Inflammatory macrophage treated with lipopolysaccharide for 1 hour (primary cell): ENCODE measurements at regions not wholly inside any gene's neighbourhood (a gene's known extent, or its start where the extent isn't known, plus 50 kb on each side); places are given as distances from the start of the nearest gene placed in this dataset.
"Not testable (repeated sequence)": the region's sequence is repeated elsewhere in the genome, so short reads cannot be mapped to it uniquely, and the experiment has no call there.

Experiments used
- DNase-seq, 2 donors: peaks; one replicate each; pipeline ENCODE4 v3.0.0-alpha.2; 2020 to 2022

- no peak for DNase-seq
Measured at GRCh38 chr18:47669815-47670214, 260.6 kb downstream of the SMAD2 start.

GRCh38 chr18:47658498-47658897, 272.0 kb downstream of the SMAD2 start:
- no peak for DNase-seq

GRCh38 chr18:47654988-47655387, 275.5 kb downstream of the SMAD2 start:
- no peak for DNase-seq

DNA sequence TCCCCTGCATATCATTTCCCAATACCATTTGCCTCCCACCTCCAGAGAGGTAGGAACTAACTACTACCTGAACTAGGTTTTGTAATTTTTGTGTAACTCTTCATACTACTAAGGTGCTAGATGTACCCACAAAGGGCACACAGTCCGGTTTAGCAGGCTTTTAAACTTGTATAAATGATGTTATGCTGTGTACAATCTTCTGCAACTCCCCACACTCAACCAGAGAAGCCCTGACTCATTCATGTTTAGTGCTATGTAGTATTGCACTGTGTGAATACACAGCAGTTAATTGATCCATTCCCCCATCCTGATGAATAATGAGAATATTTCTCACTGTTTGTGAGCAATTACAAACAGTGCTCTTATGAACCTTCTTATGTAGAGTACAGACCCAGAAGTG, 285.6 kb downstream of the SMAD2 start:
- DNase-seq, result no peak

- not testable (repeated sequence) for DNase-seq
Measured at GRCh38 chr18:47637551-47637950, 292.9 kb downstream of the SMAD2 start.

DNA sequence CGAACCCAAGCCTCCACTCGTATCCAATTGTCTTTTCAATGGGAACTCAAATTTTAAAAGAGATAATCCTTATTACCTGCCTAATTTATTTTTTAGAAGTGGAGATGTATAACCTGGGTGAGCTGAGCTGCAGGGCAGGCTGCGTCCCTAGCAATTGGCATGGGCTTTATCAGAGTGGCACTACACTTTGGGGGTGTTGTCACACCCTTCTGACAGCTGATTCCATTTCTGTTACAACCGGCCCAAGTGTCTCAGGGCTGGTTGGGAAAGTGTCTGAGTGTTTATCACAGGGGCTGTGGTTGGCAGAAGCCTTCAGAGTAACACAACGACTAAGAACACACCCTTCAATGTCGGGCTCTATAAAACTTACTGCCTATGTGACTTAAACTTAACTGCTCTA, 295.0 kb downstream of the SMAD2 start:
- DNase-seq, result no peak

DNA sequence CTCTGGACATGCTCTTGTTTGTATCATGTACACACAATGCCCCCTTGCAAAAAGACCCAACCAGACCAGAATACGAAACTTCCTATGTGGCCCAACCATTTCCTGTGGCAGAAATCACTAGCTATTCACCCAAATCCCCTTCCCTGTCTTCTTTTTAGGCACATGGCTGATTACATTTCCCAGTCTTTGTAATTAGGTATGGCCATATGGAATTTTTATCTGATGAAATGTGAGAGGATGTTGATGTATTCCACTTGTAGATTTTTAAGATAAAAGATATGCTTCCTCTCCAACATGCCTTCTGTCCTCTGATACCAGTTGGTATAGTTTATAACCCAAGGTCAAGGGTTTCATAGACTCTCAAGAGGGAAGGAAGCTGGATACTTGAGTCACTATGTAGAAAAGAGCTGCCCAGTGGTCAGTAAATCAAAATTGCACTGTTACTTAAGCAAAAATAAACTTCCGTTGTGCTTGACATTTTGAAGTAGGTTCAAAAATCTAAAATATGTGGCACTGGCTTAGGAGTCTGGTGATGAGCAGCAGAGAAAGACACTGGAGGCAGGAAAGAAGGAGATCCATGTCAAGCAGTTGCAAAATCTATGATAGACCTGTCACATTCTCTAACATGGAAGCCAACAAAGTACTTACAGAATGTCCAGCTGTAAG, 297.4 kb downstream of the SMAD2 start:
- no peak for DNase-seq

GRCh38 chr18:47628893-47629292, 301.6 kb downstream of the SMAD2 start:
- no peak for DNase-seq

DNA sequence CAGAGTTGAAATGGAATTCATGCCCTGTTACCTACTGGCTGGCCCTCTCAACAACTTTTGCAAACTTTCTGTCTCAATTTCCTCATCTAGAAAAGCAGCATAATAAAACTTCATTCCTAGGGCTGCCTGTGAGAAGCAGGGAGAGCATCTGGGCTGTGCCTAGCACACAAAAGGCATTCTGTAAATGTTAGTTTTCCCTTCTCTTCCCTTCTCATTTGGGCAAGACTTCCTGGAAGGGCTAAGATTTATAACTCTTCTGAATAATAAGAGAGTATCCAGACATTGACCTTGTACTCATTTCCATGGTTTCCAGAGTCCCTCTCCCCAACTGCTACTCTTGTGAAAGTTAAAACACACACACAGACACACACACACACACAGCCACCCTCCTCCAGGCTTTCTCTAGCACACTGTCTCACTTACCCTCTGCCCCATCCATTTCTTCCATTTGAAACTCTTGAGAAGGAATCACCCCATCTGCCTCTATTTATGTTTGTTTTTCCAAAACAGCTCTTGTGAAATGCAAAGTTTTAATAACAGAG, 302.1 kb downstream of the SMAD2 start:
- DNase-seq, result no peak

DNA sequence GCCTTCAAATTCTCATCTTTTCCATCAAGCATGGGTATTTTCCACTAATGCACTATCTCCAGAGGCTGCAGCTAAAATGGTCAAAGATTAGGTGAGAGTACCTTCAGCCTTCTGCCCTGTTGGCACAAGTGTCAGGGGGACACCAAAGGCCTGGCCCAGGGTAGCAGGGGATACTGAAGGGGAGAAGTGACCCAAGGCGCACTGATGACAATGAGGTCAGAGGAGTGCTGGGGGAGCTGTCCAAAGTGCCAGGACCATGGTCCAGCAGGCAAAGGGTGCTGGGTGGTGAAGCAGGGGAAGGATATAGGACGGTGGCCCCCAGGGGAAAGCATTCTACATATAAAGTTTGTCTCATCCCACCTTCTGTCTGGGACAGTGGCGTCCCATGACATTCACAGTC, 303.4 kb downstream of the SMAD2 start:
- DNase-seq, result no peak

DNA sequence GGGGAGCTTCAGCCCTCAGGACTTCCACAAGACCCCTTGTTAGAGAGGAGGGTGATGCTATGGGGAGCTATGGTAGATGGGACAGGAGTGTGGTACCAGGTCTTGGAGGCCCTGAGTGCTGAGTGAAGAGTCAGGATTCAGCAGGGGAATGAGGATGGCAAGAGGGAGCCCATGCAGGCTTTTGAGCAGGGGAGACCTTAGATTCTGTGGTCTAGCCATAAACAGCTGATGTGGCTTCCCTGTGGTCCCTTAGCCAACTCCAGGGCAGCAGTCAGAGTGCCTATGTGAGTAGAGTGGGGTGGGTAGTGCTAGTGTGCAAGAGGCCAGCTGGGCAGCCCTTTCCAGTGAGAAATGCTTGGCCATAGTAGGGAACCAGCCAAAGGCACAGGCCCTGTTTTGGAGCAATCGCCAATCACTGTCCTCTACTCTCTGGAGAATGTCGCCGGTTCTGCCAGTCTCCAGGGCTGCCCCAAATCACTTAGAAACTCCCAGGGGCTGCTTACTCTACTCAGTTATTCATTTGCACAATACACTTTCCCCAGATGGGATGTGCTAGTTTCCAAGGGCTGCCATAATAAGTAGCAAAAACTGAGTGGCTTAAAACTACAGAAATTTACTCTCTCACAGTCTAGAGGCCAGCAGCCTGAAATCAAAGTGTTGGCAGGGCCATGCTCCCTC, 310.5 kb downstream of the SMAD2 start:
- DNase-seq, result no peak

DNA sequence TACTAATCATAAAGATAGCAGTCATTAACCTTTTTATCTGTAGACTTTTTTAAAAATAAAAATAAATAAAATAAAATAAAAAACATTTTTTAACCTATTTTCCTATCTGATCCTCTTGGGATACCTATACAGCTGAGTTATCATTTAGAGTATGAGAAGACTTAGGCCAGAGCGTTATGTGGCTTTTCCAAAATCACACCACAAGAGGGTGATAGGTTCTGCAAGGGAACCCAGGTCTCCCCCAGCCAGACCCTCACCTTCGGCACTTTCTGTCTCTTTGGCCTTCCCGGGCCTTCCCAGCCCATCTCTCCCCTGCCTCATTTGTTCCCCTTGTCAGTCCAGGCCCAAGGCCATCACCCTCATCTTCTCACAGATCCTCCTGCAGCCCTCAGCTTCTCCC, 311.7 kb downstream of the SMAD2 start:
- no peak for DNase-seq

GRCh38 chr18:47615043-47615442, 315.4 kb downstream of the SMAD2 start:
- DNase-seq, result no peak

GRCh38 chr18:47613929-47614328, 316.5 kb downstream of the SMAD2 start:
- DNase-seq, result no peak

- DNase-seq, result no peak
Measured at GRCh38 chr18:47611649-47612048, 318.8 kb downstream of the SMAD2 start.

DNA sequence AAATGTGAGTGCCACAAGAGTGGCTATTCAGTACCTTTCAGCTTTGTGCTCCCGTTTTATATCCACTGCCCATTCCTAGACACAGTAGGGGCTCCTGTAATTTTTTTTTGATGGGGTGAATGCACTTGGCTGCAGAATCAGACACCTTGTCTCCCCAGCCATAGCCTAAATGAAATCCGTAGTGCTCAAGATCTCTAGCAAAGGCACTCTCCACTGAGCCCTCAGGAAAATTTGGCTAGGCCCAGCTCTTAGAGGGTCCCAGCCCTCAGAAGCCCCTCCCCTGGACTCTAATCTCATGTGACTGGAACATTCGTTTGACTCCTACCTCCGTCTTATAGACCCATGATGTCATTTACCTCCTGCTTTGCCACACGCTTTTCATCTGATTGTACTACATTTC, 323.9 kb downstream of the SMAD2 start:
- DNase-seq, result no peak

DNA sequence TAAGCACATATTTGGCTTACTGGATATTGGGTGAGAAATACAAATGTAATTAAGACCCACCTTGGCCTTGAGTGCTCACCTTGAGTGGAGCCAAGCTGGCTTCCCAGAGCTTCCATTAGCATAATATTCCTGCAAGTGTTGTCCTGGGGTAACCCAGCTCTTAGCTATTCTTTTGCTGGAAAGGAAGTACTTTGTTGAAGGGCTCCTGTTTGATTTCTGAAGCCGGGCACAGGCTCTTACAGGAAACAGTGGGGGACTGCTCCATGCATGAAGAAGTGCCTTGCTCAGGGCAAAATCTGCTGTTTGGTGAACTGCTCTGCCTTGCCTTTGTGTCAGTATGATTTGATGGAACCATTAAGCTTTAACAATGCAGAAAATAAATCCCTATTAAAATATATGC, 325.4 kb downstream of the SMAD2 start:
- no peak for DNase-seq

- DNase-seq, result no peak
Measured at GRCh38 chr18:47604021-47604420, 326.4 kb downstream of the SMAD2 start.

GRCh38 chr18:47603158-47603557, 327.3 kb downstream of the SMAD2 start:
- DNase-seq, result no peak

DNA sequence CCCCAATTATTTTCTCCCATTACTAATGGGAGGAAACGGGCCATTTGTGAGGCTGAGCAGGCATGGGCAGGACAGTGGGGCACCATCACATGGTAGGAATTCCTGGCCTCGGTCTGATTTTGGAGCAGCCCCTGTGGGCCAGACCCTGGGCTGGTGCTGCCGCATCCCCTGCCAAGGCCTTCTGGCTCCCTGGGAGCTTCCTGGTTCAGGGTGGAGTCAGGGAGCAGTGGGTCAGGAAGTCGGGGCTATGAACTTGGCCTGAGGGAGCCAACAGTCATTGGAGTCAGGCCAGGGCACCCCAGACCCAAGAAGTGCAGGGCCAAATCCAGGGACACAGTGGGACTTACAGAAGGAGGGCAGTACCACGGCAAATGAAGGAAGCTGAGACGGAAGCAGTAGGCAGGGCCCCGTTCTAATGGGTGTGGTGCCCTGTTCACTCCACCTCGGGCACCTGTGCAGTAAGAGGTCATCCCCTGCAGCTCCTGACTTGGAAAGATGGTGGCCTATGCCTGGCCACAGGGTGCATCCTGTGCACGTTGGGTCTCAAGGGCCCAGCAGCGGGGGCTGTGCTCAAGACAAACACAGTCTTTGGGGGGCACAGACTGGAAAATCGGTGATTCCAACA, 328.1 kb downstream of the SMAD2 start:
- DNase-seq, result no peak

DNA sequence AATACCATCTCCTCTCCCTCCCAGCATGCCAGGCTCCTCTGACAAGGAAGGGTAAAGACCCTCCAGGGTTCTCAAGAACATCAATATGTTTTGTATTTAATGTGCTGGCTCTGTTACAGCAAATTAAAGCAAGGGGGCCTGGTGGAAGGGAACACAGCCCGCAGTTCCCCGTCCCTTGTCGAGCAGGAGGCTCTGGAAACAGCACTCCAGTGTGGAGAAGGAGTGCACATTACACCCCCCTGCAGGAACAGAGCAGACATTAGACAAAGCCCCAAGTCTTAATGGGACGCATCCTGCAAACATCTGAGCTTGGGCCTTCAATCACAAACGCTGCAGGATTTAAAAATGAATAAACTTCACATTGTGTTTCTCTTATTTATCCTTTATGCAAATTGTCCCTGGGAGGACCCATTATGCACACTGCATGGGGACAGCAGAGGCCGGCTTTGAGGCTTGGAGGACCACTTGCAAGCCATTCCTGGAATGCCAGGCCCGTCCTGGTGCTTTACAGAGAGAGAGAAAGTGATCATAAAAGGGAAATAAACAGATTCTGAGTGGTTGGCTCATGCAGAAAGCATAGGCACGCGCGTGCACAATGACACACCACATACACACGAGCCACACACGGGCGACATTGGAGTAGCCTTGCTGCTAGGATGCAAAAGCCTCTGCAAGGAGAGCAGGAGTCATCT, 328.7 kb downstream of the SMAD2 start:
- DNase-seq, result no peak

- DNase-seq, result peak in 1 of 2 donors; percentile 30
Measured at GRCh38 chr18:47595831-47596501, 334.5 kb downstream of the SMAD2 start.

DNA sequence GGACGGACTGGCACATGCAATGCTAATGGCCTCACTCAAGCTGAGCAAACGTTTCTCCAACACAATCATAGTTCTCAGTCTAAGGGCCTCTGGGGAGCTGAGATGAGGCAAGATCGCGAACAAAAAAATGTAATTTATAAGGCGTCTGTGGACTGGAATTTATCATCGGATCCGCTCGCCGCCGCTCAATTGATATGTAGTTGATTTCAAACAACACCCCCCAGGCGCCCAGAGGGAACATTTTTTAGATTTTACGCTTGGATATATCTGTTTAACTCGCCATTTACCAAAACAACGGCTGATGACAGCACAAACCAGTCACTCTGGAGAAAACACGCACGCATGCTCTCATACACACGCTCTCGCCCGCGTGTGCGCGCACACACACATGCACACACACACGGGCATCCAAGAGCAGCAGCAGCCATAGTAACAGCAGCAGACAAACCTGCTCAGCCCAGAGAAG, 335.8 kb downstream of the SMAD2 start:
- DNase-seq, result no peak
